Astrocyte (in vitro differentiated cells and primary cell): ENCODE measurements at regions not wholly inside any gene's neighbourhood (a gene's known extent, or its start where the extent isn't known, plus 50 kb on each side); places are given as distances from the start of the nearest gene placed in this dataset.

Experiments
- EZH2 ChIP-seq: IDR thresholded peaks from 2 replicates; pipeline ENCODE4 v1.6.1; 2012; ENCODE audit warnings: mild to moderate bottlenecking, low read length, inconsistent platforms; ENCODE audit not compliant: insufficient read depth
- TF ChIP-seq, protein P1 (sequence below): IDR thresholded peaks from 2 replicates; pipeline ENCODE4 v1.5.1; 2011; ENCODE audit warnings: low read depth, mild to moderate bottlenecking, inconsistent platforms, low read length, moderate library complexity; ENCODE audit not compliant: insufficient read depth

DNA sequence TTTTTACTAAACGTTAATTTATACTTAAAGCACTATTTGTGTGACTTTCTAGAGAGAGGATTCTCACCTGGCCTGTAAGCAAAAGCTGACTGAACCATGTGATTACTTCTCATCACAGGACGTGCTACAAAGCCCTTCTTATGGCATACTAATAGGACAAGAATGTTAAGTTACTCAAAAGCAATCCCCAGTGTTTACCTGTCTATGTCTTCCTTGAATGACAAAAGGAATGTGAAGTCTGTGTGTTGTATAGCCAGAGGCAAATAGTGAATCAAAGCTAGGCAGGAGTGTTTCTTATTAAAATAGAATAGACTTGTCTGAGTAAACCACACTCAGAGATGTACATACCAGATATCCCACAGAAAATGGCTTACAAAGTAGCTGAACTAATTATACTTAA is 1465.5 kb downstream of the SUCLG1 start:
- TF ChIP-seq, protein P1, sequence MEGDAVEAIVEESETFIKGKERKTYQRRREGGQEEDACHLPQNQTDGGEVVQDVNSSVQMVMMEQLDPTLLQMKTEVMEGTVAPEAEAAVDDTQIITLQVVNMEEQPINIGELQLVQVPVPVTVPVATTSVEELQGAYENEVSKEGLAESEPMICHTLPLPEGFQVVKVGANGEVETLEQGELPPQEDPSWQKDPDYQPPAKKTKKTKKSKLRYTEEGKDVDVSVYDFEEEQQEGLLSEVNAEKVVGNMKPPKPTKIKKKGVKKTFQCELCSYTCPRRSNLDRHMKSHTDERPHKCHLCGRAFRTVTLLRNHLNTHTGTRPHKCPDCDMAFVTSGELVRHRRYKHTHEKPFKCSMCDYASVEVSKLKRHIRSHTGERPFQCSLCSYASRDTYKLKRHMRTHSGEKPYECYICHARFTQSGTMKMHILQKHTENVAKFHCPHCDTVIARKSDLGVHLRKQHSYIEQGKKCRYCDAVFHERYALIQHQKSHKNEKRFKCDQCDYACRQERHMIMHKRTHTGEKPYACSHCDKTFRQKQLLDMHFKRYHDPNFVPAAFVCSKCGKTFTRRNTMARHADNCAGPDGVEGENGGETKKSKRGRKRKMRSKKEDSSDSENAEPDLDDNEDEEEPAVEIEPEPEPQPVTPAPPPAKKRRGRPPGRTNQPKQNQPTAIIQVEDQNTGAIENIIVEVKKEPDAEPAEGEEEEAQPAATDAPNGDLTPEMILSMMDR, result no peak
- TF ChIP-seq EZH2, result no peak
